ENCODE measurements at regions not wholly inside any gene's neighbourhood (a gene's known extent, or its start where the extent isn't known, plus 50 kb on each side); places are given as distances from the start of the nearest gene placed in this dataset.
"Not testable (repeated sequence)": the region's sequence is repeated elsewhere in the genome, so short reads cannot be mapped to it uniquely, and the experiment has no call there.

DNA sequence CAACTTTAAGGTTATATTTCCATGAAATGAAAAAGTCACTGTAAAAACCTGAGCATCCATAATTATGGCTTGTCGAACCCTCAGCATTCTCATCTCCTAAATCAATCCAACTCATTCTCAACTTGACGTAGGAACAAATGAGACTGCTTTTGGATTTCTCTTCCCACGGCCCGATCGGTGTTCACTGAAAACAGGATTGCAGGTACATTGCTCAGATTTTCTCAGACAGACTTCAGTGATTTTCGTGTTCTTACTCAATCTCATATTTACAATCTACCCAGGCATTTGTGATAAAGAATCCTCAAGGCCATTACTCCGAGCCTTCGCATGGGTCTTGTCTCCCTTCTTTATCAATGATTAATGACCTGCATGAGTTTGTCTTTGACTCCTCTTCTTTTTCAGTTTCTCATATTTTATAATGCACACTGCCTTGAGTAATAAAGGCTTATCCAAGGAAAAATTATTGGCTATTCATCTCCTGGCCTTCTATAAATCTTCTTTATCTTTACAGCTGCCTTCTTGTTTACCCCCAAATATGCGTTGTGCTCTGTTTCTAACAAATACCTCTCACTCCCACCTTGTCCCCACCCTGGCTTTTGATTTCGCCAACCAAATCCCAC is 90.4 kb upstream of the MYO3A start:
- no peaks in the 10 kb centered on the region for H3K27me3 ChIP-seq
- H3K27ac ChIP-seq = no peak overlapping the region
- TF ChIP-seq, protein P1, sequence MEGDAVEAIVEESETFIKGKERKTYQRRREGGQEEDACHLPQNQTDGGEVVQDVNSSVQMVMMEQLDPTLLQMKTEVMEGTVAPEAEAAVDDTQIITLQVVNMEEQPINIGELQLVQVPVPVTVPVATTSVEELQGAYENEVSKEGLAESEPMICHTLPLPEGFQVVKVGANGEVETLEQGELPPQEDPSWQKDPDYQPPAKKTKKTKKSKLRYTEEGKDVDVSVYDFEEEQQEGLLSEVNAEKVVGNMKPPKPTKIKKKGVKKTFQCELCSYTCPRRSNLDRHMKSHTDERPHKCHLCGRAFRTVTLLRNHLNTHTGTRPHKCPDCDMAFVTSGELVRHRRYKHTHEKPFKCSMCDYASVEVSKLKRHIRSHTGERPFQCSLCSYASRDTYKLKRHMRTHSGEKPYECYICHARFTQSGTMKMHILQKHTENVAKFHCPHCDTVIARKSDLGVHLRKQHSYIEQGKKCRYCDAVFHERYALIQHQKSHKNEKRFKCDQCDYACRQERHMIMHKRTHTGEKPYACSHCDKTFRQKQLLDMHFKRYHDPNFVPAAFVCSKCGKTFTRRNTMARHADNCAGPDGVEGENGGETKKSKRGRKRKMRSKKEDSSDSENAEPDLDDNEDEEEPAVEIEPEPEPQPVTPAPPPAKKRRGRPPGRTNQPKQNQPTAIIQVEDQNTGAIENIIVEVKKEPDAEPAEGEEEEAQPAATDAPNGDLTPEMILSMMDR (IDR thresholded peaks at IDR 0.05) = no peak
- no peaks in the 10 kb centered on the region for H3K4me1 ChIP-seq (ENCODE audit: control insufficient read depth in 1 of 2, insufficient read depth in 1 of 2, low read depth in 1 of 2, low read length in 1 of 2)
- H3K36me3 ChIP-seq = no peaks in the 10 kb centered on the region
- no peaks in the 10 kb centered on the region for H3K9me3 ChIP-seq
- H3K4me3 ChIP-seq (ENCODE audit: low read depth in 1 of 2, low read length in 1 of 2) = no peak overlapping the region

DNA sequence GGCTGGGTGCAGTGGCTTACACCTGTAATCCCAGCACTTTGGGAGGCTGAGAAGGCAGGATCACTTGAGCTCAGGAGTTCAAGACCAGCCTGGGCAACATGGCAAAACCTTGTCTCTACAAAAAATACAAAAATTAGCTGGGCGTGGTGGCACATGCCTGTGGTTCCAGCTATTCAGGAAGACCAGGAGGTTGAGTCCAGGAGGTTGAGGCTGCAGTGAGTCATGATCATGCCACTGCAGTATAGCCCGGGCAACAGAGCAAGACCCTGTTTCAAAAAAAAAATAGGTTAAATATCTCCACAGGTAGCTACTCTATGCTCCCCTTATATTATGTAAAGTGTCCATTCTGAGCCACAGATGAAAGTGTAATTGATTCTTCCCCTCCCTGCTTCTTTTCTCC is 89.3 kb upstream of the MYO3A start:
- H3K9me3 ChIP-seq; H3K27ac ChIP-seq; H3K27me3 ChIP-seq; H3K4me1 ChIP-seq (ENCODE audit: control insufficient read depth in 1 of 2, insufficient read depth in 1 of 2, low read depth in 1 of 2, low read length in 1 of 2); H3K4me3 ChIP-seq (ENCODE audit: low read depth in 1 of 2, low read length in 1 of 2); H3K36me3 ChIP-seq: not testable (repeated sequence)

DNA sequence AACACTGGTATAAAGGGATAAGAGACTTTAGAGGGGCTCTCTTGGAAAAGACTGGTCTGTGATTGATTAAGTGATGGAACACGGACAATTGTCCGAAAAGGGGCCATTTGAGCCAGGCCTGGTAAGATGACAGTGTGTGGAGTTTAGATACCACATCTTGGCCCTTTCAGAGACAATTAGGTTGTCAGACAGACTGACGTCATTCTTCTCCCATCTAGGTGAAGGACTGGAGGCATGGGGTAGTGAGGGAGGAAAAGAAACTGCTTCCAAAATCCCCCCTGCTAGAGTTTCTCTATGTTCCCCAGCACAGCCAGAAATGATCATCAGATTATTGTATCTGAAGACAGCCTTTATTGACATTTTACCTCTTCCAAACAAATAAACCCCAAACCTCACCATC is 84.8 kb upstream of the MYO3A start:
- H3K4me3 ChIP-seq (ENCODE audit: low read depth in 1 of 2, low read length in 1 of 2) = no peak overlapping the region
- TF ChIP-seq, protein P1 (IDR thresholded peaks at IDR 0.05) = no peak
- H3K27ac ChIP-seq = no peak overlapping the region
- H3K36me3 ChIP-seq = no peaks in the 10 kb centered on the region
- H3K27me3 ChIP-seq = no peaks in the 10 kb centered on the region
- no peaks in the 10 kb centered on the region for H3K9me3 ChIP-seq
- H3K4me1 ChIP-seq (ENCODE audit: control insufficient read depth in 1 of 2, insufficient read depth in 1 of 2, low read depth in 1 of 2, low read length in 1 of 2) = no peaks in the 10 kb centered on the region

DNA sequence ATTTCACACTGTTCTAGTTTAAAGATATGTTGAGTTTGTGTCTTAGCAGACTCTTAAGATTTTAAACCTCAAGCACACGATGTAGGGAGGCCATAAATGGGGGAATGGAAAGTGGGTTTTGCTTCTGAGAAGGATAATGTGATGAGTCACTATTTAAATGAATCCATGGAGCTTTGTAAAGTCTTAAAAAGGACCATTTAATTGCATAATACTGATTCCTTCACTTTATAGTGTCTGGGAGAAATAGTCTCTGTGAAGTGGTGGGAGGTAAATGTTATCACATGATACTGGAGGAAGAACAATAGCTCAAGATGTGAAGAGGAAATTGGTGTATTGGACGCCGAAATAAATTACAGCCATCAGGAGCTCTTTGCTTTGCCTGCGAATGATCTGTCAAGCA is 84.0 kb upstream of the MYO3A start:
- Histone ChIP-seq H3K4me1 (ENCODE audit: control insufficient read depth in 1 of 2, insufficient read depth in 1 of 2, low read depth in 1 of 2, low read length in 1 of 2) (no peaks in the 10 kb centered on the region), H3K4me3 (ENCODE audit: low read depth in 1 of 2, low read length in 1 of 2) (no peak overlapping the region), H3K36me3 (no peaks in the 10 kb centered on the region), H3K9me3 (no peaks in the 10 kb centered on the region), H3K27ac (no peak overlapping the region), H3K27me3 (no peaks in the 10 kb centered on the region)
- TF ChIP-seq, protein P1 (IDR thresholded peaks at IDR 0.05) = no peak

DNA sequence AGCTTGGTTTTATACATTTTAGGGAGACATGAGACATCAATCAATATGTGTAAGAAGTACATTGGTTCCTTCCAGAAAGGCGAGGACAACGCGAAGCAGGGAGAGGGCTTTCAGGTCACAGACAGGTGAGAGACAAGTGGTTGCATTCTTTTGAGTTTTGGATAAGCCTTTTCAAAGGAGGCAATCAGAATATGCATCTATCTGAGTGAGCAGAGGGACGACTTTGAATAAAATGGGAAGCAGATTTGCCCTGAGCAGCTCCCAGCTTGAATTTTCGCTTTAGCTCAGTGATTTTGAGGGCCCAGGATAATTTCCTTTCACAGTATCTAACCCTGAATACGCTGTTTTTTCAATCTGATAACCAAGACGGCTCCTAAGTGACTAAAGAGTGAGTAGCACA is 82.5 kb upstream of the MYO3A start:
- TF ChIP-seq, protein P1 (IDR thresholded peaks at IDR 0.05) = no peak
- no peaks in the 10 kb centered on the region for H3K9me3 ChIP-seq
- H3K4me3 ChIP-seq (ENCODE audit: low read depth in 1 of 2, low read length in 1 of 2) = no peak overlapping the region
- no peak overlapping the region for H3K27ac ChIP-seq
- no peaks in the 10 kb centered on the region for H3K4me1 ChIP-seq (ENCODE audit: control insufficient read depth in 1 of 2, insufficient read depth in 1 of 2, low read depth in 1 of 2, low read length in 1 of 2)
- no peaks in the 10 kb centered on the region for H3K36me3 ChIP-seq
- no peaks in the 10 kb centered on the region for H3K27me3 ChIP-seq

DNA sequence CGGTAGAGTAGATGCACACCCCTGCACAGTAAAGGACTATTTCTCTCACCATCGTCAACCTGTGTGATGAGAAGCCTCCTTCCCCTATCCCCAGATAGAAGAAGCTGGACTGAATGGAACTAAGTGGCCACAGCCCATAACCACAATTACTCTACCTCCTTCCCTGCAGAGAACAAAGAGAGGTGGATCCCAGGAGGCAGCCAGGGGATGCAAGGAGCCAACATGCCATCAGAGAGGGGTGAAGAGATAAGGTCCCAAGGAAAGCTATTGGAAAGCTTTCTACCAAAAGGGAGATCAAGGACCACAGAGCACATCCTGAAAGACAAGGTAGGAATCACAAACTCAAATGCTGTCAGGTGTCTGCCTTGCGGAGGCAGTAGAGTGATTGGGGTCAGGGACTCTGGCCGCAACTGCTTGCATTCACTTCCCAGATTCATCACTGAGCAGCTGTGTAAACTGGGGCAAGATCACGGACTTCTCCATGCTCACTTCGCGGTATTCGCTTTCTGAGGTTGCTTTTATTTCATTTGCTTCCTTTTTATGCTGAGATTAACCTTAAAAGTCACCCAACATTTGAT is 81.6 kb upstream of the MYO3A start:
- Histone ChIP-seq H3K27ac (no peak overlapping the region), H3K9me3 (no peaks in the 10 kb centered on the region), H3K4me1 (ENCODE audit: control insufficient read depth in 1 of 2, insufficient read depth in 1 of 2, low read depth in 1 of 2, low read length in 1 of 2) (no peaks in the 10 kb centered on the region), H3K36me3 (no peaks in the 10 kb centered on the region), H3K4me3 (ENCODE audit: low read depth in 1 of 2, low read length in 1 of 2) (no peak overlapping the region), H3K27me3 (no peaks in the 10 kb centered on the region)
- TF ChIP-seq, protein P1 (IDR thresholded peaks at IDR 0.05) = no peak
